ENCODE measurements at regions not wholly inside any gene's neighbourhood (a gene's known extent, or its start where the extent isn't known, plus 50 kb on each side); places are given as distances from the start of the nearest gene placed in this dataset.

DNA sequence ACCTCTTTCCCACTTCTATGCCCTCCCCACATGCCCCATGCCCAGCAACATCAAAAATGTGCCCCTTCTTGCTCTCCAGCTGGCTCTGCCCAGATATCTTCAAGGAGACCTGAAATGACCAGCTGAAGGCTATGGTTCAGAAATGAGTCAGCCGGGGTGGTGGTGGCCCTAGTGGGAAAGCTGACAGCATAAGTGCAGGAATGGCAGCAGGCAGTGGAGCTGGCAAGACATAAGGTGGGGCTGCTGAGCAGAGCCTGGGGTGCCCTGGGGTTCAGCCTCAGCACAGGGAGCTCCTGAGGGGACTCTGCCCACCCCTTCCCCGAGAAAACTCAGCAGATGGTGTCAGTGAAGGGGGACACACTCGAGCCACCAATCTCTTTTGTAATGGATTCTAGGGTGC lies 593.4 kb downstream of the BUD13 start:
- no peak for TF ChIP-seq POLR2A (IDR thresholded peaks at IDR 0.05)
- TF ChIP-seq, protein P1, sequence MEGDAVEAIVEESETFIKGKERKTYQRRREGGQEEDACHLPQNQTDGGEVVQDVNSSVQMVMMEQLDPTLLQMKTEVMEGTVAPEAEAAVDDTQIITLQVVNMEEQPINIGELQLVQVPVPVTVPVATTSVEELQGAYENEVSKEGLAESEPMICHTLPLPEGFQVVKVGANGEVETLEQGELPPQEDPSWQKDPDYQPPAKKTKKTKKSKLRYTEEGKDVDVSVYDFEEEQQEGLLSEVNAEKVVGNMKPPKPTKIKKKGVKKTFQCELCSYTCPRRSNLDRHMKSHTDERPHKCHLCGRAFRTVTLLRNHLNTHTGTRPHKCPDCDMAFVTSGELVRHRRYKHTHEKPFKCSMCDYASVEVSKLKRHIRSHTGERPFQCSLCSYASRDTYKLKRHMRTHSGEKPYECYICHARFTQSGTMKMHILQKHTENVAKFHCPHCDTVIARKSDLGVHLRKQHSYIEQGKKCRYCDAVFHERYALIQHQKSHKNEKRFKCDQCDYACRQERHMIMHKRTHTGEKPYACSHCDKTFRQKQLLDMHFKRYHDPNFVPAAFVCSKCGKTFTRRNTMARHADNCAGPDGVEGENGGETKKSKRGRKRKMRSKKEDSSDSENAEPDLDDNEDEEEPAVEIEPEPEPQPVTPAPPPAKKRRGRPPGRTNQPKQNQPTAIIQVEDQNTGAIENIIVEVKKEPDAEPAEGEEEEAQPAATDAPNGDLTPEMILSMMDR (IDR thresholded peaks at IDR 0.05) = no peak

DNA sequence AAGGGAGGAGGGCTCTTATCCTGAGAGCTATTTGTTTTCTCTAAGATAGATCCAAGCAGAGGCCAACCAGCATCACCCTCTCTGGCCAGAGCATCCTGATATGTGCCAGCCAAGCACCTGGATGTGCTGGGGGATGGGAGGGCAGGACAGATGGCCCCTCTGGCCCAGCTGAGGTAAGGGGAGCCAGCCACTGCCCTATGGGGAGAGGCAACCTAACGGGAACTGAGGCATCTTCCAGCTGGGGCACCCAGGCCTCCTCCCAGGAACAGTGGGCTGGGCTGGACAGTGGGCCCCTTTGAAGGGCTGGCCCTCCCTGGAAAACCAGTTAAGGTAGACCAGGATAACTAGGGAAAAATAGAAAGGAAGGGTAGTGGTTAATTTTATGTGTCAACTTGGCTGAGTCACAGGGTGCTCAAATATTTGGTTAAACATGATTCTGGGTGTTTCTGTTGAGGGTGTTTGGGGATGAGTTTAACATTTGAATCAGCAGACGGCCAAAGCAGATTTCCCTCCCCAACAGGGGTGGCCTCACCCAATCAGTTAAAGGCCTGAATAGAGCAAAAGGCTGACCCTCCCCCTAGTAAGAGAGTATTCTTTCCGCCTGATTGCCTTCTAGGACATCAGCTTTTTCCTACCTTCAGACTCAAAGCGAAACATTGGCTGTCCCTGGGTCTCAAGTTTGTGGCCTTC lies 595.1 kb downstream of the BUD13 start:
- Histone ChIP-seq H3K9me3 (no peaks in the 10 kb centered on the region), H3K4me3 (no peak overlapping the region), H3K27ac (no peak overlapping the region), H3K27me3 (no peaks in the 10 kb centered on the region), H3K36me3 (no peaks in the 10 kb centered on the region), H3K4me1 (no peaks in the 10 kb centered on the region)
- TF ChIP-seq, protein P1 (IDR thresholded peaks at IDR 0.05) = no peak
- no peak for TF ChIP-seq POLR2A (IDR thresholded peaks at IDR 0.05)
- no peak for DNase-seq

More for the DNA sequence above, 593.4 kb downstream of the BUD13 start:
- no peaks in the 10 kb centered on the region for H3K36me3 ChIP-seq
- H3K27ac ChIP-seq = no peak overlapping the region
- no peaks in the 10 kb centered on the region for H3K9me3 ChIP-seq
- no peak overlapping the region for H3K4me3 ChIP-seq
- DNase-seq = no peak
- H3K27me3 ChIP-seq = no peaks in the 10 kb centered on the region
- H3K4me1 ChIP-seq = no peaks in the 10 kb centered on the region

DNA sequence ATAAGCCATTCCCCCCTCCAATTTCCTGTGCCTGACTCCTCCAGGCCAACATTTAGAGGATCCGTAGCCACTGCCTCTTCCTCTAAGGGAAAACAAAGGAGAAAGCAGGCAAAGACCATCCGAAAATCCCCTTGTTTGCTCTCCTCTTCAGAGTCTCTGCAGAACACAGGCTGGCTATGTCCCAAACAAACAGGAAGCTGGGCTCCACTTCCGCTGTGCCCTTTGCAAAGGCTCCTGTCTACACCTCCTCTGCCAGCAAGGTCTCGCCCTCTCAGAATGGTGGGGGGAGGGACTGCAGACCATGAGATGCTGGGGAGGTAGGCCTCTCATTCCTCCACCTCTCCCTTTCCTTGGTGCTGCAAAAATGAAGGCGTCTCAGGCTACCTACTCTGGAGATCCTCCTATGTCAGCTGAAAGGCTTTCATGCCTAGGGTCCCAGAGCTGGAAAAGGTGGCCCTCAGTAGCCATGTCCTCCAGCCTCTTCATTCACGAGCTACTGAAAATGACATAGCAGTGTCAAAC lies 596.2 kb downstream of the BUD13 start:
- TF ChIP-seq, protein P1 (IDR thresholded peaks at IDR 0.05) = no peak
- no peak for TF ChIP-seq POLR2A (IDR thresholded peaks at IDR 0.05)
- H3K4me1 ChIP-seq = no peaks in the 10 kb centered on the region
- no peak for DNase-seq

DNA sequence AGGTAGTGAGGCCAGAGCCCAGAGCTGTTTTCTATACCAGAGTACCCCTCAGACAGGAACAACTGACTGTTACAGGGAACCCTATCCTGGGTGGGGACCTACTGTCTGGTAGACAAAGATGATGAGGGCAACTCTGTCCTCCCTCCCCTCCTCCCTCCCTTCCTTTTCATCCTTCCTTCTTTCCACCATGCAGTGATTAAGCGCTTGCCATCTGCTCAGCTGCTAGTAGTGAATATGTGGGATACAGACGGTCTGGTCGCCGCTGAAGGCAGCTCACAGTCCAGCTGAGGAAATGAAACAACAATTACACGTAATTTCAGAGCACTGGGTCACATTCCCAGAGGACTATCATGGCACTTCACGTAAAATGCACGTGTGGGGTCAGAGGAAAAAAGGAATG lies 597.1 kb downstream of the BUD13 start:
- TF ChIP-seq, protein P1 (IDR thresholded peaks at IDR 0.05) = no peak
- no peak for TF ChIP-seq POLR2A (IDR thresholded peaks at IDR 0.05)
- Histone ChIP-seq H3K27me3 (no peaks in the 10 kb centered on the region), H3K4me1 (no peaks in the 10 kb centered on the region), H3K4me3 (no peak overlapping the region), H3K36me3 (no peaks in the 10 kb centered on the region), H3K27ac (no peak overlapping the region), H3K9me3 (no peaks in the 10 kb centered on the region)
- DNase-seq = no peak

More for the DNA sequence above, 596.2 kb downstream of the BUD13 start:
- H3K36me3 ChIP-seq = no peaks in the 10 kb centered on the region
- no peak overlapping the region for H3K4me3 ChIP-seq
- no peaks in the 10 kb centered on the region for H3K27me3 ChIP-seq
- no peak overlapping the region for H3K27ac ChIP-seq
- no peaks in the 10 kb centered on the region for H3K9me3 ChIP-seq

DNA sequence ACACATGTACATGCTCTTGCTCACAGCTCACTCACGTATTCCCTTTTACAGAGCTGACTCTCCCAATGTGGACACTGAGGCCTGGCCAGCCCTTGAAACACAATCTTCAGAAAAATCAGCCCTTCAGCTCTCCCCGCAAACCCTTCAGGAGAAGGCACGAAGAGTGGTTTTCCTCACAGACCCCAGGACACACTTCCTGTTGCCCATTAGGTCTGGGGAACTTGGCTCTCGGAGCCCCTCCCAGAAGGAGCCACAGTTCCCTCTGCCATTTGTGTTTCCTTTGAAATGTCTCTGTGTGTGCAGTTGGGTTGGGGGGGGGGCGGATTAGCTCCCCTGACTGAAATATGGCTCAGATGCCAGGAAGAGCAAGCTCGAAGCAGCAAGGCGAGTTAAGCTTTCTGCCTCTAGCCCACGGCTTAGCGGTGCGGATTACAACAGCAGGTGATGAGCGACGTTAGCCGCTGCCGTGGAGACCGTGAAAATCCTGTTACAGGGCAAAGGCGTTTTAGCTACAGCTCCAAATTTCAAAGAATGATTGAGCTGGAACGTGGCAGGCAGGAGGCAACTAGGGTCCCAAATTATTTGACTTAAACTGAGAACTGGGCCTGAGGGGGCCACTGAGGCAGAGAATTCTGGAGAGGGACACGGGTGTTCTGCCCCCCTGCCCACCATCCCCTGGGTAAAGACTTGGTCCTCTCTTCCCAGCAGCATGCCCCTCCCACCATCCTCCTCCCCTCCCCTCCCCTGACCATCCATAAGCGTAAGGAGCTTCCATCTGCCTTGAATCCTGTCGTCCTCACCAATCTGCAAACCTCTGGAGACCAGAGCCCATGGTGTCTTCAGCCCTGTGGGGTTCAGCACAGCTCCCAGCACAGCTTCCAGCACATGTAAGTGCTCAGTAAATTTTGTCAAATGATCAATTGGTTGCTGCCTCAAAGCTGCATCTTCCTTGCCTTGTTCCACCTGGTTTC lies 598.6 kb downstream of the BUD13 start:
- H3K4me1 ChIP-seq = no peaks in the 10 kb centered on the region
- no peak for DNase-seq
- no peaks in the 10 kb centered on the region for H3K27me3 ChIP-seq
- no peak overlapping the region for H3K4me3 ChIP-seq
- no peak overlapping the region for H3K27ac ChIP-seq
- no peaks in the 10 kb centered on the region for H3K9me3 ChIP-seq
- H3K36me3 ChIP-seq = no peaks in the 10 kb centered on the region
- TF ChIP-seq, protein P1 (IDR thresholded peaks at IDR 0.05) = no peak
- no peak for TF ChIP-seq POLR2A (IDR thresholded peaks at IDR 0.05)
